GM12874 (cell line): ENCODE measurements at regions not wholly inside any gene's neighbourhood (a gene's known extent, or its start where the extent isn't known, plus 50 kb on each side); places are given as distances from the start of the nearest gene placed in this dataset.

ENCODE experiments used
- CTCF ChIP-seq: IDR thresholded peaks from 2 replicates; pipeline ENCODE4 v1.5.1; 2011; ENCODE audit warnings: low read depth, mild to moderate bottlenecking, control low read depth, low read length, moderate library complexity; ENCODE audit not compliant: insufficient read depth

- TF ChIP-seq CTCF, result no peak
These were observed 164.5 kb upstream of the SMIM30 start for GRCh38 chr7:113282875-113283274.

GRCh38 chr7:113281223-113281622 lies 162.9 kb upstream of the SMIM30 start:
- TF ChIP-seq CTCF, result no peak

- TF ChIP-seq CTCF, result no peak
These were observed 160.9 kb upstream of the SMIM30 start for GRCh38 chr7:113279256-113279655.

- no peak for TF ChIP-seq CTCF
These were observed 152.4 kb upstream of the SMIM30 start for GRCh38 chr7:113270790-113271189.

GRCh38 chr7:113268757-113269156 lies 150.4 kb upstream of the SMIM30 start:
- TF ChIP-seq CTCF, result no peak

GRCh38 chr7:113267885-113268284 lies 149.5 kb upstream of the SMIM30 start:
- no peak for TF ChIP-seq CTCF

GRCh38 chr7:113267271-113267670 lies 148.9 kb upstream of the SMIM30 start:
- TF ChIP-seq CTCF, result no peak

- no peak for TF ChIP-seq CTCF
These were observed 145.4 kb upstream of the SMIM30 start for GRCh38 chr7:113263749-113264148.
